ENCODE measurements at regions not wholly inside any gene's neighbourhood (a gene's known extent, or its start where the extent isn't known, plus 50 kb on each side); places are given as distances from the start of the nearest gene placed in this dataset.

DNA sequence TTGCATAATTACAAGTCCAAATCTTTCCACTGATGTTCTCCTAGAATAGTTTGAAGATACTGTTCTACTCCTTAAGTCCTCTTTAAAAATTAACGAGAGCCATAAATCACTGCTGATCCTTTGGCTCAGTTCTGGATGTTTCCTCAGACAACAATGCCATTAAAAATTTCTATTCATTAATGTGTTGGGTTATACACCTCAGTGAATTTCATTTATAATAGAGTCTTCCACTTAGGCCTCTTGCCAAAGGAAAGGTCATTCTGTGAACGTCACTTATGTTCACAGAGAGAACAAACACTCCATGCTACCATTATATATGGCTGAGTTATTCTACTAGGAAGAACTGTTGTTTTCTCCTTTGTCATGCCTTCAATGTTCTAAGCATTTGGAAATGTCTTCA is 1472.3 kb upstream of the CELF4 start:
- Histone ChIP-seq H3K27me3 (no peaks in the 10 kb centered on the region), H3K4me1 (no peaks in the 10 kb centered on the region), H3K9me3 (no peaks in the 10 kb centered on the region), H3K36me3 (no peaks in the 10 kb centered on the region), H3K27ac (no peak overlapping the region), H3K4me3 (no peak overlapping the region)
- no peak for TF ChIP-seq POLR2A (IDR thresholded peaks at IDR 0.05)
- DNase-seq (ENCODE audit: low spot score in 2 of 2), result no peak
- 68% methylated on average over 2 of the region's 2 CpGs for WGBS

DNA sequence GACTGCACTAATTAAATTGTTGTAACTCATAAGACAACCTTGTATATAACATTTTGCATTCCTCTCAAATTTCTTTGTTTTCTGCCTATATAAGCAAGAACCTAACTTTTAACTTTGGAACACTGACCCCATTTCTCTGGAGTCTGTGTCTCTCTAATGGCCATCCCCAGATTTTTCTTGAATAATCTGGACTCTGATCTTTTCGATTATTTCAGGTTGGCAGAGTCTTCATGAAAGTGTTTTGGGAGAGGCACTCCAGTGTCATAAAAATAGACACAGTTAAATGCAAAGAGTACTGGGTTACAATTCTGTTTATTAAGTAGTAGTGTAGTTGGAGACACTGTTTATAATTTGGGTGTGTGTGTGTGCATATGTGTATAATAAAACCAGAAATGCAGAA is 1467.7 kb upstream of the CELF4 start:
- DNase-seq (ENCODE audit: low spot score in 2 of 2), result no peak
- Histone ChIP-seq H3K9me3 (no peaks in the 10 kb centered on the region), H3K4me1 (no peaks in the 10 kb centered on the region), H3K36me3 (no peaks in the 10 kb centered on the region), H3K27me3 (no peaks in the 10 kb centered on the region), H3K27ac (no peak overlapping the region), H3K4me3 (no peak overlapping the region)
- TF ChIP-seq POLR2A (IDR thresholded peaks at IDR 0.05) (no peak), POLR2AphosphoS5 (IDR thresholded peaks at IDR 0.05) (no peak), EP300 (IDR thresholded peaks at IDR 0.05) (no peak)
- TF ChIP-seq, protein P1, sequence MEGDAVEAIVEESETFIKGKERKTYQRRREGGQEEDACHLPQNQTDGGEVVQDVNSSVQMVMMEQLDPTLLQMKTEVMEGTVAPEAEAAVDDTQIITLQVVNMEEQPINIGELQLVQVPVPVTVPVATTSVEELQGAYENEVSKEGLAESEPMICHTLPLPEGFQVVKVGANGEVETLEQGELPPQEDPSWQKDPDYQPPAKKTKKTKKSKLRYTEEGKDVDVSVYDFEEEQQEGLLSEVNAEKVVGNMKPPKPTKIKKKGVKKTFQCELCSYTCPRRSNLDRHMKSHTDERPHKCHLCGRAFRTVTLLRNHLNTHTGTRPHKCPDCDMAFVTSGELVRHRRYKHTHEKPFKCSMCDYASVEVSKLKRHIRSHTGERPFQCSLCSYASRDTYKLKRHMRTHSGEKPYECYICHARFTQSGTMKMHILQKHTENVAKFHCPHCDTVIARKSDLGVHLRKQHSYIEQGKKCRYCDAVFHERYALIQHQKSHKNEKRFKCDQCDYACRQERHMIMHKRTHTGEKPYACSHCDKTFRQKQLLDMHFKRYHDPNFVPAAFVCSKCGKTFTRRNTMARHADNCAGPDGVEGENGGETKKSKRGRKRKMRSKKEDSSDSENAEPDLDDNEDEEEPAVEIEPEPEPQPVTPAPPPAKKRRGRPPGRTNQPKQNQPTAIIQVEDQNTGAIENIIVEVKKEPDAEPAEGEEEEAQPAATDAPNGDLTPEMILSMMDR (IDR thresholded peaks at IDR 0.05), result no peak
- 71% methylated on average over 1 of the region's 1 CpG for WGBS

DNA sequence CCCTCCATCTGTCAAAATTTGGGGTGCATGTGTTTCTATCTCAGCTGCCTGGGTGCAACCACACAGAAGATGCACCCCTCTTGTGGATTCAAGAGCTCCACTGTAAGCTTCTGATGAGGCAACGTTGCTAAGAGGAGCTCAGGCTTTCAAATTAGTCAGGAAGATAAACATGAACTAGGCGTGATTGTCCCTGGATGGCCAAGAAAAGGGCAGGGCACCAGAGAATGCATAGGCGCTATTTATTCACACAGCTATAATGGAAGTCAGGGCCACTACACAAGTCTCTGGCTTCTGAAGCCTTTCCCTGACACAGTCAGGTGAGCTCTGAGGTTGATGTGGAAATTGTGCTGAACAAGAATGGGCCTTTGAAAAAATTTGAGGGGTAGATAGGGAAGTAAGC is 1466.0 kb upstream of the CELF4 start:
- H3K4me3 ChIP-seq, result no peak overlapping the region
- no peaks in the 10 kb centered on the region for H3K36me3 ChIP-seq
- no peaks in the 10 kb centered on the region for H3K9me3 ChIP-seq
- no peaks in the 10 kb centered on the region for H3K27me3 ChIP-seq
- no peak for DNase-seq (ENCODE audit: low spot score in 2 of 2)
- H3K4me1 ChIP-seq, result no peaks in the 10 kb centered on the region
- 75% methylated on average over 3 of the region's 3 CpGs for WGBS
- no peak overlapping the region for H3K27ac ChIP-seq
- TF ChIP-seq POLR2A (IDR thresholded peaks at IDR 0.05) (no peak), EP300 (IDR thresholded peaks at IDR 0.05) (no peak), POLR2AphosphoS5 (IDR thresholded peaks at IDR 0.05) (no peak)
- TF ChIP-seq, protein P1 (IDR thresholded peaks at IDR 0.05), result no peak

DNA sequence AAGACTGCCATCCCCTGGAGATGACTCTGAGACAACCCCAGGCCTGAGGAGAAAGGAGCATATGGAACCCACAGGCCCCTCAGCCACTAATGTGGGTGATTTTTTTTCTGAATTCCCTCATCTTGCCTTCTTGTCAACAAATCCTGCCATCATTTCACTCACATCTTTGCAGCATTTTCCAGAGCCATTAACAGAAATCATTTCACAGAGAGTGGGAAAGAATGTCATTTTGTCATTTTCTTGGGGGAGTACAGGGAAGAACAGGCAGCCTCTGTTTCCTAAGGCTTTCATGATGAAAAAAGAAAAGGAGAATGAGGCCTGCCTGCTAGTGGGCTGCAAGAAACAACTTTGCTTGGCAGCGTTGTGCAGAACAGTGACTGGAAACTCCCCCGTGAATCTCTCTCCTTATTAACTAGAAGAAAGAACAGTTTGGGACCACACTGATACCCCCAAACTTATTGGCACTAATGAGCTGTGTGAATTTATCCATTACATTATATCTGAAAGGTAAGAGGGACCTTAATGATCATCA is 1464.6 kb upstream of the CELF4 start:
- Histone ChIP-seq H3K27ac (no peak overlapping the region), H3K4me3 (no peak overlapping the region), H3K27me3 (no peaks in the 10 kb centered on the region), H3K9me3 (no peaks in the 10 kb centered on the region), H3K36me3 (no peaks in the 10 kb centered on the region), H3K4me1 (no peaks in the 10 kb centered on the region)
- 73% methylated on average over 2 of the region's 2 CpGs for WGBS
- DNase-seq (ENCODE audit: low spot score in 2 of 2), result no peak
- no peak for TF ChIP-seq EP300 (IDR thresholded peaks at IDR 0.05)
- TF ChIP-seq POLR2AphosphoS5 (IDR thresholded peaks at IDR 0.05), result no peak
- TF ChIP-seq, protein P1 (IDR thresholded peaks at IDR 0.05), result no peak
- TF ChIP-seq POLR2A (IDR thresholded peaks at IDR 0.05), result no peak

DNA sequence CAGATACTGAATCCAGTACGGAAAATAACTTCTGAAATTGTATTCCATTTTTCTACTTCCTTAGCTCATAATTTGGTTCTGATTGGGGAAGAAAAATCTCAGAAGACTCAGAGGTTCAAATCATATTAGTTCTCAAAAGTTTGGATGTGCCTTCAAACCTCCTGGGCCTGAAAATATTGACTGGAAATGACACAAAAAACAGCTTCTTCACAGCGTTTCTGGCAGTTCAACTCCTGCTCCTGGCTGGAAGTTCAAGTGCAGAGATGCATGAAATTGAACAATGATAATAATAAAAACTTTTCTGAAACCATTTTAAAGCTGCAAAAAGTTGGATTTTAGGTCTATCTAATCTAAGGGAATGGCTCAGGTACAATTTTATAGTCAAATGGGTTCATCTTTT is 1459.9 kb upstream of the CELF4 start:
- WGBS, result 78% methylated on average over 2 of the region's 2 CpGs
- Histone ChIP-seq H3K9me3 (no peaks in the 10 kb centered on the region), H3K27ac (no peak overlapping the region), H3K4me1 (no peaks in the 10 kb centered on the region), H3K4me3 (no peak overlapping the region), H3K36me3 (no peaks in the 10 kb centered on the region), H3K27me3 (no peaks in the 10 kb centered on the region)
- TF ChIP-seq EP300 (IDR thresholded peaks at IDR 0.05) (no peak), POLR2AphosphoS5 (IDR thresholded peaks at IDR 0.05) (no peak), POLR2A (IDR thresholded peaks at IDR 0.05) (no peak)
- TF ChIP-seq, protein P1 (IDR thresholded peaks at IDR 0.05), result no peak
- no peak for DNase-seq (ENCODE audit: low spot score in 2 of 2)

DNA sequence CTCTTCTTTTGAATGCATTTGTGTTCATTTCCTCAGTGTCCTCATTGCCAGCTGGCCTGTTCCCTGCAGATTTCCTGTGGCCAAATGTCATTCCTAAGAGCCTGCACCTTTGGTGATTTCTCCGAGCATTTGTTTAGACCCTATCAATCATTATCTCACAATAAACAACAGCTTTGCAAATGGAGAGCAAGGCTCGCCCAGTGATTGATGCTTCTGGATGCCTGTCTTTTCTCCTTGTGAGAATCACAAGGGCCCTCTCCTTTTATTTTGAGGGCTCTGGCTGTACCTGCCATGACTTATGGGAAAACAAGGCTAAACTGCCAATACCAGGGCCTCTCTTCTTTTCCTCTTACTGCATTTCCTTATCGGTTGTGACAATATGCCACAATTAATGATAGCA is 1454.4 kb upstream of the CELF4 start:
- no peak overlapping the region for H3K27ac ChIP-seq
- DNase-seq (ENCODE audit: low spot score in 2 of 2), result no peak
- WGBS, result 71% methylated on average over 3 of the region's 3 CpGs
- no peaks in the 10 kb centered on the region for H3K27me3 ChIP-seq
- no peak for TF ChIP-seq POLR2A (IDR thresholded peaks at IDR 0.05)
- TF ChIP-seq EP300 (IDR thresholded peaks at IDR 0.05), result no peak
- TF ChIP-seq, protein P1 (IDR thresholded peaks at IDR 0.05), result no peak
- no peak for TF ChIP-seq POLR2AphosphoS5 (IDR thresholded peaks at IDR 0.05)
- H3K4me1 ChIP-seq, result no peaks in the 10 kb centered on the region
- no peak overlapping the region for H3K4me3 ChIP-seq
- no peaks in the 10 kb centered on the region for H3K9me3 ChIP-seq
- H3K36me3 ChIP-seq, result no peaks in the 10 kb centered on the region
